IMR-90 (cell line): ENCODE measurements at regions not wholly inside any gene's neighbourhood (a gene's known extent, or its start where the extent isn't known, plus 50 kb on each side); places are given as distances from the start of the nearest gene placed in this dataset.

Source experiments
- ATAC-seq: fragments of 200-7000 bp; cut with Tn5 transposase; 2 replicates; pipeline ENCODE4 v1.9.1; 2020; ENCODE audit warnings: low read depth, mild to moderate bottlenecking, moderate library complexity
- BruUV-seq: library from RNA; stranded (reverse); fragments of 400-500 nt; replicated peaks from 2 replicates; lab custom pipeline; 2021; lab: Mats Ljungman, UMichigan
- CTCF ChIA-PET: fragments of 300-600 bp; formaldehyde crosslinking; extraction: SDS; loops from one replicate; lab custom pipeline; 2021; ENCODE audit warnings: antibody characterized with exemption; lab: Yijun Ruan, JAX
- POLR2A ChIA-PET: fragments of 300-600 bp; sonication (Branson Sonifier 250); formaldehyde crosslinking; loops from one replicate; lab custom pipeline; 2022; ENCODE audit warnings: antibody characterized with exemption; ENCODE audit not compliant: unreplicated experiment; lab: Charles Lee
- DNase-seq: peaks from one replicate; pipeline ENCODE4 v3.0.0; 2013
- H2AFZ ChIP-seq: replicated peaks from 2 replicates; pipeline ENCODE3; 2013; ENCODE audit warnings: low read length, mild to moderate bottlenecking; ENCODE audit not compliant: poor library complexity
- H2AK5ac ChIP-seq: 2 replicates; pipeline ENCODE4 v1.6.1; 2013; ENCODE audit warnings: low read depth, low read length, inconsistent platforms
- H2AK9ac ChIP-seq: replicated peaks from 2 replicates; pipeline ENCODE3; 2013; ENCODE audit warnings: mild to moderate bottlenecking, low read depth, low read length, moderate library complexity; ENCODE audit not compliant: poor library complexity
- H2BK120ac ChIP-seq: 2 replicates; pipeline ENCODE4 v1.6.1; 2013; ENCODE audit warnings: low read depth, low read length, inconsistent platforms
- H2BK15ac ChIP-seq: 3 replicates; pipeline ENCODE4 v1.6.1; 2013; ENCODE audit warnings: low read depth, low read length, inconsistent platforms
- H2BK20ac ChIP-seq: 2 replicates; pipeline ENCODE4 v1.6.1; 2013; ENCODE audit warnings: low read depth, mild to moderate bottlenecking, inconsistent platforms, low read length, moderate library complexity
- H2BK5ac ChIP-seq: 2 replicates; pipeline ENCODE4 v1.6.1; 2013; ENCODE audit warnings: mild to moderate bottlenecking, low read depth, low read length, inconsistent platforms; ENCODE audit not compliant: poor library complexity, severe bottlenecking
- H3K14ac ChIP-seq: replicated peaks from 2 replicates; pipeline ENCODE4 v1.6.1; 2013; ENCODE audit warnings: low read depth, low read length, inconsistent platforms
- H3K18ac ChIP-seq: 2 replicates; pipeline ENCODE4 v1.6.1; 2013; ENCODE audit warnings: low read depth, low read length, control low read depth
- H3K23ac ChIP-seq: 2 replicates; pipeline ENCODE4 v1.6.1; 2013; ENCODE audit warnings: low read depth, low read length, inconsistent platforms
- H3K27ac ChIP-seq: 2 replicates; pipeline ENCODE4 v1.5.1; 2013; ENCODE audit warnings: mild to moderate bottlenecking, control low read depth, low read length; ENCODE audit not compliant: insufficient read depth
- H3K27me3 ChIP-seq: 2 replicates; pipeline ENCODE4 v1.6.1; 2013; ENCODE audit warnings: low read length; ENCODE audit not compliant: control insufficient read depth, insufficient read depth
- H3K36me3 ChIP-seq: 2 replicates; pipeline ENCODE4 v1.6.1; 2013; ENCODE audit warnings: low read length, mixed read lengths; ENCODE audit not compliant: control insufficient read depth, insufficient read depth
- H3K4ac ChIP-seq: 2 replicates; pipeline ENCODE4 v1.6.1; 2013; ENCODE audit warnings: low read depth, low read length, inconsistent platforms
- H3K4me1 ChIP-seq: 2 replicates; pipeline ENCODE4 v1.6.1; 2013; ENCODE audit warnings: low read length, mixed read lengths; ENCODE audit not compliant: control insufficient read depth, insufficient read depth
- H3K4me2 ChIP-seq: 2 replicates; pipeline ENCODE4 v1.6.1; 2013; ENCODE audit warnings: low read depth, mild to moderate bottlenecking, control low read depth, low read length, moderate library complexity
- H3K4me3 ChIP-seq: 2 replicates; pipeline ENCODE4 v1.5.1; 2013; ENCODE audit warnings: low read depth, mild to moderate bottlenecking, control low read depth, low read length, moderate library complexity; ENCODE audit not compliant: insufficient read depth
- H3K56ac ChIP-seq: 2 replicates; pipeline ENCODE4 v1.6.1; 2013; ENCODE audit warnings: low read length, inconsistent platforms; ENCODE audit not compliant: insufficient read depth; ENCODE audit errors: extremely low read depth
- H3K79me1 ChIP-seq, 2 experiments: 2 replicates each; pipeline ENCODE4 v1.6.1; 2013; ENCODE audit warnings: low read length in 2 of 2, inconsistent platforms in 1 of 2, low read depth in 1 of 2
- H3K9ac ChIP-seq: 2 replicates; pipeline ENCODE4 v1.6.1; 2013; ENCODE audit warnings: low read depth, low read length, control low read depth
- H3K9me1 ChIP-seq: 2 replicates; pipeline ENCODE4 v1.6.1; 2013; ENCODE audit warnings: low read length, inconsistent platforms; ENCODE audit not compliant: insufficient read depth
- H3K9me3 ChIP-seq: 2 replicates; pipeline ENCODE4 v1.6.1; 2013; ENCODE audit warnings: low read length; ENCODE audit not compliant: control insufficient read depth, insufficient read depth
- H4K20me1 ChIP-seq: 2 replicates; pipeline ENCODE4 v1.6.1; 2013; ENCODE audit warnings: low read length, inconsistent platforms; ENCODE audit not compliant: insufficient read depth
- H4K5ac ChIP-seq: 2 replicates; pipeline ENCODE4 v1.6.1; 2013; ENCODE audit warnings: mild to moderate bottlenecking, low read depth, low read length, control low read depth
- H4K8ac ChIP-seq, 2 experiments: 2 replicates each; pipeline ENCODE4 v1.6.1; 2013; ENCODE audit warnings: low read depth in 2 of 2, low read length in 2 of 2, control low read depth in 1 of 2, inconsistent platforms in 1 of 2
- H4K91ac ChIP-seq: 2 replicates; pipeline ENCODE4 v1.6.1; 2013; ENCODE audit warnings: low read depth, low read length, inconsistent platforms; ENCODE audit not compliant: insufficient read depth
- BHLHE40 ChIP-seq: fragments of 150-350 bp; IDR thresholded peaks from 2 replicates; pipeline ENCODE4 v1.6.1; 2016; ENCODE audit warnings: mild to moderate bottlenecking, low read depth, low read length
- CTCF ChIP-seq: conservative IDR thresholded peaks from 2 replicates; pipeline ENCODE4 v1.5.1; 2012; ENCODE audit warnings: mild to moderate bottlenecking, low read depth, low read length, improper control_type of control experiment
- RAD21 ChIP-seq: IDR thresholded peaks from 2 replicates; pipeline ENCODE4 v1.6.1; 2012; ENCODE audit warnings: low read length, improper control_type of control experiment
- SMC3 ChIP-seq: fragments of 150-350 bp; IDR thresholded peaks from 2 replicates; pipeline ENCODE4 v1.6.1; 2016; ENCODE audit warnings: low read depth, mild to moderate bottlenecking, antibody characterized with exemption, low read length, moderate library complexity
- WGBS, 2 experiments: methylation state at CpG; one replicate each; pipeline versions ENCODE4 v1.1.5 to v1.1.7; 2013; ENCODE audit warnings: missing lambda C conversion rate in 2 of 2; ENCODE audit not compliant: insufficient read length in 1 of 2; ENCODE audit errors: extremely low coverage in 2 of 2; 5-methylcytosine and 5-hydroxymethylcytosine counted together
- dilution Hi-C: fragments of 300-500 bp; cut with HindIII; formaldehyde crosslinking; loops from one replicate; pipeline ENCODE4 v1.14.3; 2018; ENCODE audit warnings: low sequenced_read_pairs; ENCODE audit not compliant: unreplicated experiment
- in situ Hi-C: fragments of 300-500 bp; cut with MboI; formaldehyde crosslinking; loops from 3 replicates; pipeline ENCODE4 v1.14.3; 2019; ENCODE audit warnings: low sequenced_read_pairs, inconsistent platforms, mixed read lengths
- intact Hi-C: fragments of 100-400 bp; cut with micrococcal nuclease; formaldehyde crosslinking; loops from 2 replicates; pipeline ENCODE4 v1.10.0; 2022

GRCh38 chr13:59391696-59392095, 772.0 kb downstream of the DIAPH3 start:
- no peak overlapping the region for H2AK9ac ChIP-seq
- H3K23ac ChIP-seq: no peak overlapping the region
- BruUV-seq: no TSS peak
- POLR2A ChIA-PET: no interaction called here
- H2BK120ac ChIP-seq: peak overlapping the region; percentile 54; the same call in 1 of the 2 replicates
- H3K18ac ChIP-seq: peak overlapping the region; percentile 73; the same call in 1 of the 2 replicates
- no peaks in the 10 kb centered on the region for H3K9me1 ChIP-seq
- in situ Hi-C loops: loop anchor here (5.0 to 25.0 kb wide), 5 partner anchors 286 to 946 kb away; no protein-coding TSS in a partner anchor
- H3K4me1 ChIP-seq: no peaks in the 10 kb centered on the region
- DNase-seq (peak; percentile 74), ATAC-seq (peak; percentile 96)
- H4K20me1 ChIP-seq: no peaks in the 10 kb centered on the region
- H3K27me3 ChIP-seq: no peaks in the 10 kb centered on the region
- dilution Hi-C loops: no loop called here
- intact Hi-C loops: loop anchor here (1.0 to 5.0 kb wide), 6 partner anchors 287 to 1041 kb away; no protein-coding TSS in a partner anchor
- H2AK5ac ChIP-seq: no peak overlapping the region
- H3K9ac ChIP-seq: no peak overlapping the region
- H2BK20ac ChIP-seq: peak overlapping the region; percentile 87
- H2AFZ ChIP-seq: peak overlapping the region; percentile 82
- H3K27ac ChIP-seq: no peak overlapping the region
- H4K8ac ChIP-seq: peak overlapping the region in 1 of 2 experiments; percentile 84; a peak in 3 of 4 replicates
- WGBS, 2 experiments: no CpG with 5 or more reads among the region's 2 CpGs
- H3K9me3 ChIP-seq: no peaks in the 10 kb centered on the region
- peak overlapping the region; percentile 90; the same call in 1 of the 2 replicates for H4K5ac ChIP-seq
- H2BK15ac ChIP-seq: no peak overlapping the region
- H3K4me3 ChIP-seq: no peak overlapping the region
- peak overlapping the region; percentile 74; the same call in 1 of the 2 replicates for H3K14ac ChIP-seq
- 0 out of 2 replicates have a peak overlapping the region, but pooled peaks have one; percentile 20 for H4K91ac ChIP-seq
- TF ChIP-seq CTCF (peak; percentile 87), SMC3 (peak; percentile 94), RAD21 (peak; percentile 84), BHLHE40 (no peak)
- no peaks in the 10 kb centered on the region for H3K36me3 ChIP-seq
- H3K79me1 ChIP-seq: no peaks in the 10 kb centered on the region
- H3K56ac ChIP-seq: no peak overlapping the region
- no peak overlapping the region for H3K4me2 ChIP-seq
- H3K4ac ChIP-seq: peak overlapping the region; percentile 45; the same call in 1 of the 2 replicates
- no peak overlapping the region for H2BK5ac ChIP-seq
- CTCF ChIA-PET: interaction anchor here (0.5 to 3.0 kb wide), 11 partner anchors 9 to 515 kb away, joined by 3 to 10 read pairs (median 4); no protein-coding TSS in a partner anchor
